HG02885 (cell line): ENCODE measurements at regions not wholly inside any gene's neighbourhood (a gene's known extent, or its start where the extent isn't known, plus 50 kb on each side); places are given as distances from the start of the nearest gene placed in this dataset.
"Not testable (repeated sequence)": the region's sequence is repeated elsewhere in the genome, so short reads cannot be mapped to it uniquely, and the experiment has no call there.

Experiments
- ATAC-seq: cut with Tn5 transposase; IDR thresholded peaks from one replicate; pipeline ENCODE4 v1.9.1; 2021; ENCODE audit warnings: mild to moderate bottlenecking; ENCODE audit not compliant: unreplicated experiment, poor library complexity

GRCh38 chr12:116687888-116688287 lies 50.0 kb downstream of the SPRING1 start:
- ATAC-seq, result no peak

- no peak for ATAC-seq
These were observed 53.0 kb downstream of the SPRING1 start for GRCh38 chr12:116684891-116685290.

- no peak for ATAC-seq
These were observed 60.6 kb downstream of the SPRING1 start for GRCh38 chr12:116677202-116677661.

GRCh38 chr12:116675339-116676107 lies 62.3 kb downstream of the SPRING1 start:
- no peak for ATAC-seq

- ATAC-seq, result no peak
These were observed 63.2 kb downstream of the SPRING1 start for GRCh38 chr12:116674643-116675183.

- ATAC-seq, result peak; percentile 21
These were observed 64.2 kb downstream of the SPRING1 start for GRCh38 chr12:116673681-116674111.

GRCh38 chr12:116672842-116673516 lies 64.9 kb downstream of the SPRING1 start:
- ATAC-seq, result peak; percentile 63

- ATAC-seq, result no peak
These were observed 65.9 kb downstream of the SPRING1 start for GRCh38 chr12:116672010-116672409.

- no peak for ATAC-seq
These were observed 67.0 kb downstream of the SPRING1 start for GRCh38 chr12:116670859-116671258.

GRCh38 chr12:116667752-116668151 lies 70.1 kb downstream of the SPRING1 start:
- no peak for ATAC-seq

GRCh38 chr12:116666829-116667228 lies 71.0 kb downstream of the SPRING1 start:
- ATAC-seq, result not testable (repeated sequence)

GRCh38 chr12:116666305-116666673 lies 71.6 kb downstream of the SPRING1 start:
- ATAC-seq, result no peak

- ATAC-seq, result no peak
These were observed 72.1 kb downstream of the SPRING1 start for GRCh38 chr12:116665666-116666304.

GRCh38 chr12:116664085-116664484 lies 73.8 kb downstream of the SPRING1 start:
- ATAC-seq, result no peak

GRCh38 chr12:116662612-116663144 lies 75.2 kb downstream of the SPRING1 start:
- no peak for ATAC-seq

- no peak for ATAC-seq
These were observed 76.5 kb downstream of the SPRING1 start for GRCh38 chr12:116661341-116661740.

GRCh38 chr12:116660740-116661139 lies 77.1 kb downstream of the SPRING1 start:
- not testable (repeated sequence) for ATAC-seq

- ATAC-seq, result no peak
These were observed 77.9 kb downstream of the SPRING1 start for GRCh38 chr12:116659771-116660481.

GRCh38 chr12:116657921-116658495 lies 79.9 kb downstream of the SPRING1 start:
- no peak for ATAC-seq

- no peak for ATAC-seq
These were observed 81.6 kb downstream of the SPRING1 start for GRCh38 chr12:116656306-116656705.
